Activated T-helper 1 cell treated with anti-CD3 and anti-CD28 coated beads, Interleukin-2, amount 50 U/mL, for 16 hours (primary cell): ENCODE measurements at regions not wholly inside any gene's neighbourhood (a gene's known extent, or its start where the extent isn't known, plus 50 kb on each side); places are given as distances from the start of the nearest gene placed in this dataset.
"Not testable (repeated sequence)": the region's sequence is repeated elsewhere in the genome, so short reads cannot be mapped to it uniquely, and the experiment has no call there.

ENCODE experiments used
- DNase-seq, 2 donors: peaks; one replicate each; pipeline ENCODE4 v3.0.0-alpha.2; 2020; ENCODE audit warnings: low read depth in 1 of 2, low spot score in 1 of 2

GRCh38 chr4:128758314-128758922 lies 51.1 kb upstream of the JADE1 start:
- no peak for DNase-seq

- DNase-seq, result no peak
These were observed 51.8 kb upstream of the JADE1 start for GRCh38 chr4:128757712-128758111.

GRCh38 chr4:128751354-128751753 lies 58.1 kb upstream of the JADE1 start:
- DNase-seq, result no peak

- not testable (repeated sequence) for DNase-seq
These were observed 67.8 kb upstream of the JADE1 start for GRCh38 chr4:128741748-128742147.

- no peak for DNase-seq
These were observed 72.4 kb upstream of the JADE1 start for GRCh38 chr4:128737098-128737513.

GRCh38 chr4:128735714-128736113 lies 73.8 kb upstream of the JADE1 start:
- no peak for DNase-seq

- DNase-seq, result no peak
These were observed 81.3 kb upstream of the JADE1 start for GRCh38 chr4:128728190-128728589.

- DNase-seq, result no peak
These were observed 81.8 kb upstream of the JADE1 start for GRCh38 chr4:128727658-128728057.

GRCh38 chr4:128725405-128726055 lies 84.0 kb upstream of the JADE1 start:
- DNase-seq, result no peak

GRCh38 chr4:128722911-128723310 lies 86.6 kb upstream of the JADE1 start:
- DNase-seq, result no peak

GRCh38 chr4:128721896-128722295 lies 87.6 kb upstream of the JADE1 start:
- no peak for DNase-seq

- no peak for DNase-seq
These were observed 89.2 kb upstream of the JADE1 start for GRCh38 chr4:128720270-128720669.

GRCh38 chr4:128718768-128719167 lies 90.7 kb upstream of the JADE1 start:
- DNase-seq, result no peak

GRCh38 chr4:128716338-128716737 lies 93.2 kb upstream of the JADE1 start:
- DNase-seq, result no peak

GRCh38 chr4:128715616-128716015 lies 93.9 kb upstream of the JADE1 start:
- no peak for DNase-seq

GRCh38 chr4:128711361-128711760 lies 98.1 kb upstream of the JADE1 start:
- DNase-seq, result no peak

GRCh38 chr4:128709268-128709667 lies 100.2 kb upstream of the JADE1 start:
- DNase-seq, result no peak

GRCh38 chr4:128707864-128708263 lies 101.6 kb upstream of the JADE1 start:
- no peak for DNase-seq

- DNase-seq, result no peak
These were observed 105.6 kb upstream of the JADE1 start for GRCh38 chr4:128703948-128704347.

- DNase-seq, result no peak
These were observed 108.7 kb upstream of the JADE1 start for GRCh38 chr4:128700659-128701350.

GRCh38 chr4:128698386-128698785 lies 111.1 kb upstream of the JADE1 start:
- DNase-seq, result no peak

- no peak for DNase-seq
These were observed 112.2 kb upstream of the JADE1 start for GRCh38 chr4:128697323-128697722.
